CD4-positive, alpha-beta memory T cell (primary cell): ENCODE measurements at regions not wholly inside any gene's neighbourhood (a gene's known extent, or its start where the extent isn't known, plus 50 kb on each side); places are given as distances from the start of the nearest gene placed in this dataset.

ENCODE experiments used
- CTCF ChIA-PET: fragments of 350-600 bp; sonication (Branson Sonifier 250); formaldehyde crosslinking; loops from one replicate; lab custom pipeline; 2021; ENCODE audit warnings: inconsistent platforms; ENCODE audit not compliant: partially characterized antibody; lab: Charles Lee
- POLR2A ChIA-PET: fragments of 350-600 bp; sonication (Branson Sonifier 250); formaldehyde crosslinking; loops from one replicate; lab custom pipeline; 2021; ENCODE audit not compliant: partially characterized antibody; lab: Charles Lee
- DNase-seq, 5 donors: peaks; one replicate each; pipeline versions ENCODE4 v3.0.0 to v3.0.0-alpha.2; 2020 to 2022; ENCODE audit warnings: mixed read lengths in 1 of 5
- H3K27ac ChIP-seq: one replicate; pipeline ENCODE4 v1.7.0; 2013; ENCODE audit warnings: low read depth, low read length
- H3K27me3 ChIP-seq: 2 replicates; pipeline ENCODE4 v1.7.0; 2013; ENCODE audit warnings: mild to moderate bottlenecking, low read length, moderate library complexity; ENCODE audit not compliant: insufficient read depth
- H3K36me3 ChIP-seq: 2 replicates; pipeline ENCODE4 v1.7.0; 2013; ENCODE audit warnings: mild to moderate bottlenecking, low read length, moderate library complexity; ENCODE audit not compliant: insufficient read depth
- H3K4me1 ChIP-seq: 2 replicates; pipeline ENCODE4 v1.7.0; 2013; ENCODE audit warnings: mild to moderate bottlenecking, low read length, moderate library complexity; ENCODE audit not compliant: insufficient read depth
- H3K4me3 ChIP-seq, 2 donors: one replicate each; pipeline ENCODE4 v1.7.0; 2013; ENCODE audit warnings: low read length in 2 of 2, mild to moderate bottlenecking in 1 of 2
- H3K9me3 ChIP-seq, 2 donors: one replicate each; pipeline ENCODE4 v1.7.0; 2013; ENCODE audit warnings: low read length in 2 of 2, control low read depth in 1 of 2; ENCODE audit not compliant: control insufficient read depth in 1 of 2
- H3K27ac Mint-ChIP-seq, 7 donors: one replicate each; pipeline ENCODE4 v1.8.0; 2020 to 2021; ENCODE audit warnings: mixed read lengths in 7 of 7, mild to moderate bottlenecking in 6 of 7, inconsistent platforms in 3 of 7, moderate library complexity in 3 of 7
- H3K27me3 Mint-ChIP-seq, 2 donors: one replicate each; pipeline ENCODE4 v1.8.0; 2020 to 2021; ENCODE audit warnings: mixed read lengths in 2 of 2
- H3K36me3 Mint-ChIP-seq, 2 donors: one replicate each; pipeline ENCODE4 v1.8.0; 2020 to 2021; ENCODE audit warnings: mixed read lengths in 2 of 2, inconsistent platforms in 1 of 2, mild to moderate bottlenecking in 1 of 2
- H3K4me1 Mint-ChIP-seq, 4 donors: one replicate each; pipeline ENCODE4 v1.8.0; 2020 to 2021; ENCODE audit warnings: mixed read lengths in 4 of 4, mild to moderate bottlenecking in 1 of 4
- H3K4me3 Mint-ChIP-seq, 8 donors: one replicate each; pipeline ENCODE4 v1.8.0; 2020 to 2021; ENCODE audit warnings: mixed read lengths in 8 of 8, mild to moderate bottlenecking in 7 of 8, moderate library complexity in 6 of 8, inconsistent platforms in 3 of 8
- H3K9me3 Mint-ChIP-seq, 8 donors: one replicate each; pipeline ENCODE4 v1.8.0; 2020 to 2021; ENCODE audit warnings: mixed read lengths in 8 of 8, mild to moderate bottlenecking in 5 of 8, inconsistent platforms in 3 of 8, moderate library complexity in 1 of 8
- intact Hi-C: fragments of 100-400 bp; cut with micrococcal nuclease; formaldehyde crosslinking; loops from one replicate; pipeline ENCODE4 v1.15.1; 2023

GRCh38 chr15:70470556-70471191, 292.7 kb downstream of the UACA start:
- no peak overlapping the region for H3K4me3 ChIP-seq
- H3K4me1 Mint-ChIP-seq, result peaks cover 12 to 20% (median 17%) of the 10 kb centered on the region in 4 donors
- no peaks in the 10 kb centered on the region for H3K9me3 ChIP-seq
- no peak overlapping the region for H3K27ac ChIP-seq
- no peak overlapping the region for H3K4me3 Mint-ChIP-seq
- no peaks in the 10 kb centered on the region for H3K9me3 Mint-ChIP-seq
- peaks cover 0 to 12% of the 10 kb centered on the region in 2 donors for H3K27me3 Mint-ChIP-seq
- intact Hi-C loops, result no loop called here
- no peaks in the 10 kb centered on the region for H3K36me3 Mint-ChIP-seq
- CTCF ChIA-PET, result interaction anchor here (0.9 to 1.5 kb wide), 4 partner anchors 10 to 994 kb away, joined by 3 to 6 read pairs (median 4); no protein-coding TSS in a partner anchor
- no peaks in the 10 kb centered on the region for H3K27me3 ChIP-seq
- no peak overlapping the region for H3K27ac Mint-ChIP-seq
- POLR2A ChIA-PET, result no interaction called here
- H3K4me1 ChIP-seq, result peaks cover 22% of the 10 kb centered on the region
- no peaks in the 10 kb centered on the region for H3K36me3 ChIP-seq
- no peak for DNase-seq

- H3K27me3 Mint-ChIP-seq, result peaks cover 0 to 12% of the 10 kb centered on the region in 2 donors
- POLR2A ChIA-PET, result no interaction called here
Measured at GRCh38 chr15:70469651-70470555, 293.5 kb downstream of the UACA start.

GRCh38 chr15:70469182-70469581, 294.2 kb downstream of the UACA start:
- Histone ChIP-seq H3K27ac (no peak overlapping the region), H3K4me1 (peaks cover 8% of the 10 kb centered on the region), H3K4me3 (no peak overlapping the region), H3K27me3 (no peaks in the 10 kb centered on the region), H3K36me3 (no peaks in the 10 kb centered on the region), H3K9me3 (no peaks in the 10 kb centered on the region)
- no peak for DNase-seq
- ChIA-PET CTCF (interaction anchor here (6.8 to 7.4 kb wide), 2 partner anchors 19 to 993 kb away, joined by 95 to 109 read pairs; no protein-coding TSS in a partner anchor), POLR2A (no interaction called here)
- Mint-ChIP-seq H3K36me3 (no peaks in the 10 kb centered on the region), H3K4me3 (no peak overlapping the region), H3K27me3 (peaks cover 0 to 12% of the 10 kb centered on the region in 2 donors), H3K9me3 (no peaks in the 10 kb centered on the region), H3K4me1 (peaks cover 5 to 7% (median 6%) of the 10 kb centered on the region in 4 donors), H3K27ac (peak overlapping the region in 1 of 7 donors; percentile 18)
- intact Hi-C loops, result no loop called here

More at GRCh38 chr15:70469651-70470555, 293.5 kb downstream of the UACA start:
- intact Hi-C loops, result no loop called here
- Mint-ChIP-seq H3K9me3 (no peaks in the 10 kb centered on the region), H3K36me3 (no peaks in the 10 kb centered on the region), H3K4me3 (no peak overlapping the region), H3K4me1 (peaks cover 9 to 13% (median 11%) of the 10 kb centered on the region in 4 donors), H3K27ac (peak overlapping the region in 1 of 7 donors; percentile 18)
- no peak for DNase-seq
- Histone ChIP-seq H3K4me3 (no peak overlapping the region), H3K9me3 (no peaks in the 10 kb centered on the region), H3K27ac (no peak overlapping the region), H3K4me1 (peaks cover 15% of the 10 kb centered on the region), H3K36me3 (no peaks in the 10 kb centered on the region), H3K27me3 (no peaks in the 10 kb centered on the region)
- CTCF ChIA-PET, result interaction anchor here (1.5 to 7.4 kb wide), 2 partner anchors 11 to 18 kb away, joined by 5 to 109 read pairs; no protein-coding TSS in a partner anchor

- no peak overlapping the region for H3K27ac Mint-ChIP-seq
- Histone ChIP-seq H3K4me3 (no peak overlapping the region), H3K36me3 (no peaks in the 10 kb centered on the region), H3K27me3 (no peaks in the 10 kb centered on the region), H3K27ac (no peak overlapping the region), H3K9me3 (no peaks in the 10 kb centered on the region), H3K4me1 (peaks cover 6% of the 10 kb centered on the region)
- no peak overlapping the region for H3K4me3 Mint-ChIP-seq
- peak in 4 of 5 donors; percentile 30 to 50 (median 46) for DNase-seq
- intact Hi-C loops, result loop anchor here (1.0 kb wide), 2 partner anchors 891 to 989 kb away; no protein-coding TSS in a partner anchor
- ChIA-PET CTCF (interaction anchor here (0.5 to 7.4 kb wide), 55 partner anchors 9 to 1024 kb away, joined by 3 to 109 read pairs (median 4); no protein-coding TSS in a partner anchor), POLR2A (interaction anchor here (0.7 to 1.5 kb wide), 8 partner anchors 9 to 990 kb away, joined by 3 to 8 read pairs (median 3); partner anchors contain the start of gene TLE3)
- no peaks in the 10 kb centered on the region for H3K36me3 Mint-ChIP-seq
- H3K27me3 Mint-ChIP-seq, result peaks cover 0 to 8% of the 10 kb centered on the region in 2 donors
- no peaks in the 10 kb centered on the region for H3K9me3 Mint-ChIP-seq
- peaks cover 4 to 5% (median 5%) of the 10 kb centered on the region in 4 donors for H3K4me1 Mint-ChIP-seq
Measured at GRCh38 chr15:70466895-70467529, 296.3 kb downstream of the UACA start.

- H3K36me3 ChIP-seq, result no peaks in the 10 kb centered on the region
- no peak overlapping the region for H3K27ac ChIP-seq
- no peak overlapping the region for H3K4me3 ChIP-seq
- Mint-ChIP-seq H3K9me3 (no peaks in the 10 kb centered on the region), H3K27me3 (peaks cover 2 to 8% of the 10 kb centered on the region in 2 donors), H3K36me3 (no peaks in the 10 kb centered on the region), H3K4me1 (peaks cover 4 to 5% (median 5%) of the 10 kb centered on the region in 4 donors), H3K27ac (no peak overlapping the region), H3K4me3 (no peak overlapping the region)
- ChIA-PET CTCF (interaction anchor here (0.5 to 7.4 kb wide), 36 partner anchors 9 to 1023 kb away, joined by 3 to 109 read pairs (median 4); no protein-coding TSS in a partner anchor), POLR2A (interaction anchor here (0.7 to 1.5 kb wide), 7 partner anchors 9 to 989 kb away, joined by 3 to 8 read pairs (median 3); no protein-coding TSS in a partner anchor)
- no peaks in the 10 kb centered on the region for H3K27me3 ChIP-seq
- peaks cover 6% of the 10 kb centered on the region for H3K4me1 ChIP-seq
- no peaks in the 10 kb centered on the region for H3K9me3 ChIP-seq
- no peak for DNase-seq
- intact Hi-C loops, result no loop called here
Measured at GRCh38 chr15:70466305-70466704, 297.1 kb downstream of the UACA start.

GRCh38 chr15:70465812-70466211, 297.5 kb downstream of the UACA start:
- DNase-seq, result no peak
- Histone ChIP-seq H3K4me3 (no peak overlapping the region), H3K4me1 (peaks cover 6% of the 10 kb centered on the region), H3K27ac (no peak overlapping the region), H3K27me3 (no peaks in the 10 kb centered on the region), H3K36me3 (no peaks in the 10 kb centered on the region), H3K9me3 (no peaks in the 10 kb centered on the region)
- Mint-ChIP-seq H3K4me1 (peaks cover 4 to 5% (median 5%) of the 10 kb centered on the region in 4 donors), H3K27ac (no peak overlapping the region), H3K27me3 (peaks cover 2 to 8% of the 10 kb centered on the region in 2 donors), H3K4me3 (no peak overlapping the region), H3K9me3 (no peaks in the 10 kb centered on the region), H3K36me3 (no peaks in the 10 kb centered on the region)
- intact Hi-C loops, result no loop called here
- POLR2A ChIA-PET, result interaction anchor here (1.0 to 1.5 kb wide), 2 partner anchors 25 to 114 kb away, joined by 3 to 5 read pairs; no protein-coding TSS in a partner anchor
- CTCF ChIA-PET, result interaction anchor here (0.9 to 7.4 kb wide), 21 partner anchors 9 to 990 kb away, joined by 3 to 109 read pairs (median 6); no protein-coding TSS in a partner anchor
